CD4-positive, alpha-beta memory T cell (primary cell): ENCODE measurements at regions not wholly inside any gene's neighbourhood (a gene's known extent, or its start where the extent isn't known, plus 50 kb on each side); places are given as distances from the start of the nearest gene placed in this dataset.

Source experiments
- CTCF ChIA-PET: fragments of 350-600 bp; sonication (Branson Sonifier 250); formaldehyde crosslinking; loops from one replicate; lab custom pipeline; 2021; ENCODE audit warnings: inconsistent platforms; ENCODE audit not compliant: partially characterized antibody; lab: Charles Lee
- POLR2A ChIA-PET: fragments of 350-600 bp; sonication (Branson Sonifier 250); formaldehyde crosslinking; loops from one replicate; lab custom pipeline; 2021; ENCODE audit not compliant: partially characterized antibody; lab: Charles Lee
- DNase-seq, 5 donors: peaks; one replicate each; pipeline versions ENCODE4 v3.0.0 to v3.0.0-alpha.2; 2020 to 2022; ENCODE audit warnings: mixed read lengths in 1 of 5
- H3K27ac ChIP-seq: one replicate; pipeline ENCODE4 v1.7.0; 2013; ENCODE audit warnings: low read depth, low read length
- H3K27me3 ChIP-seq: 2 replicates; pipeline ENCODE4 v1.7.0; 2013; ENCODE audit warnings: mild to moderate bottlenecking, low read length, moderate library complexity; ENCODE audit not compliant: insufficient read depth
- H3K36me3 ChIP-seq: 2 replicates; pipeline ENCODE4 v1.7.0; 2013; ENCODE audit warnings: mild to moderate bottlenecking, low read length, moderate library complexity; ENCODE audit not compliant: insufficient read depth
- H3K4me1 ChIP-seq: 2 replicates; pipeline ENCODE4 v1.7.0; 2013; ENCODE audit warnings: mild to moderate bottlenecking, low read length, moderate library complexity; ENCODE audit not compliant: insufficient read depth
- H3K4me3 ChIP-seq, 2 donors: one replicate each; pipeline ENCODE4 v1.7.0; 2013; ENCODE audit warnings: low read length in 2 of 2, mild to moderate bottlenecking in 1 of 2
- H3K9me3 ChIP-seq, 2 donors: one replicate each; pipeline ENCODE4 v1.7.0; 2013; ENCODE audit warnings: low read length in 2 of 2, control low read depth in 1 of 2; ENCODE audit not compliant: control insufficient read depth in 1 of 2
- H3K27ac Mint-ChIP-seq, 7 donors: one replicate each; pipeline ENCODE4 v1.8.0; 2020 to 2021; ENCODE audit warnings: mixed read lengths in 7 of 7, mild to moderate bottlenecking in 6 of 7, inconsistent platforms in 3 of 7, moderate library complexity in 3 of 7
- H3K27me3 Mint-ChIP-seq, 2 donors: one replicate each; pipeline ENCODE4 v1.8.0; 2020 to 2021; ENCODE audit warnings: mixed read lengths in 2 of 2
- H3K36me3 Mint-ChIP-seq, 2 donors: one replicate each; pipeline ENCODE4 v1.8.0; 2020 to 2021; ENCODE audit warnings: mixed read lengths in 2 of 2, inconsistent platforms in 1 of 2, mild to moderate bottlenecking in 1 of 2
- H3K4me1 Mint-ChIP-seq, 4 donors: one replicate each; pipeline ENCODE4 v1.8.0; 2020 to 2021; ENCODE audit warnings: mixed read lengths in 4 of 4, mild to moderate bottlenecking in 1 of 4
- H3K4me3 Mint-ChIP-seq, 8 donors: one replicate each; pipeline ENCODE4 v1.8.0; 2020 to 2021; ENCODE audit warnings: mixed read lengths in 8 of 8, mild to moderate bottlenecking in 7 of 8, moderate library complexity in 6 of 8, inconsistent platforms in 3 of 8
- H3K9me3 Mint-ChIP-seq, 8 donors: one replicate each; pipeline ENCODE4 v1.8.0; 2020 to 2021; ENCODE audit warnings: mixed read lengths in 8 of 8, mild to moderate bottlenecking in 5 of 8, inconsistent platforms in 3 of 8, moderate library complexity in 1 of 8
- intact Hi-C: fragments of 100-400 bp; cut with micrococcal nuclease; formaldehyde crosslinking; loops from one replicate; pipeline ENCODE4 v1.15.1; 2023

- no peaks in the 10 kb centered on the region for H3K27me3 ChIP-seq
- POLR2A ChIA-PET, result no interaction called here
Measured at GRCh38 chr20:56808732-56809131, 179.6 kb downstream of the TFAP2C start.

GRCh38 chr20:56809668-56810067 lies 180.6 kb downstream of the TFAP2C start:
- ChIA-PET CTCF (no interaction called here), POLR2A (no interaction called here)
- Histone ChIP-seq H3K4me1 (no peaks in the 10 kb centered on the region), H3K4me3 (no peak overlapping the region), H3K27ac (no peak overlapping the region), H3K9me3 (no peaks in the 10 kb centered on the region), H3K27me3 (no peaks in the 10 kb centered on the region), H3K36me3 (no peaks in the 10 kb centered on the region)
- H3K27ac Mint-ChIP-seq, result no peak overlapping the region
- DNase-seq, result no peak
- H3K4me3 Mint-ChIP-seq, result no peak overlapping the region
- H3K4me1 Mint-ChIP-seq, result no peaks in the 10 kb centered on the region
- H3K9me3 Mint-ChIP-seq, result peaks cover 0 to 9% (median 3%) of the 10 kb centered on the region in 8 donors
- intact Hi-C loops, result no loop called here
- no peaks in the 10 kb centered on the region for H3K36me3 Mint-ChIP-seq
- H3K27me3 Mint-ChIP-seq, result peaks cover 8 to 10% of the 10 kb centered on the region in 2 donors

More at GRCh38 chr20:56808732-56809131, 179.6 kb downstream of the TFAP2C start:
- CTCF ChIA-PET, result no interaction called here
- no peak for DNase-seq
- H3K9me3 ChIP-seq, result no peaks in the 10 kb centered on the region
- H3K27ac ChIP-seq, result no peak overlapping the region
- Mint-ChIP-seq H3K4me3 (no peak overlapping the region), H3K27ac (no peak overlapping the region), H3K9me3 (peaks cover 0 to 5% (median 3%) of the 10 kb centered on the region in 8 donors), H3K36me3 (no peaks in the 10 kb centered on the region), H3K27me3 (peaks cover 6 to 10% of the 10 kb centered on the region in 2 donors), H3K4me1 (no peaks in the 10 kb centered on the region)
- H3K4me3 ChIP-seq, result no peak overlapping the region
- no peaks in the 10 kb centered on the region for H3K36me3 ChIP-seq
- H3K4me1 ChIP-seq, result no peaks in the 10 kb centered on the region
- intact Hi-C loops, result no loop called here

GRCh38 chr20:56810141-56810540 lies 181.0 kb downstream of the TFAP2C start:
- peaks cover 0 to 10% (median 3%) of the 10 kb centered on the region in 8 donors for H3K9me3 Mint-ChIP-seq
- no peaks in the 10 kb centered on the region for H3K36me3 ChIP-seq
- no peaks in the 10 kb centered on the region for H3K36me3 Mint-ChIP-seq
- H3K27me3 Mint-ChIP-seq, result peaks cover 9 to 10% of the 10 kb centered on the region in 2 donors
- intact Hi-C loops, result no loop called here
- H3K27me3 ChIP-seq, result no peaks in the 10 kb centered on the region
- no peak for DNase-seq
- H3K4me3 Mint-ChIP-seq, result no peak overlapping the region
- no peak overlapping the region for H3K27ac Mint-ChIP-seq
- H3K27ac ChIP-seq, result no peak overlapping the region
- no peaks in the 10 kb centered on the region for H3K9me3 ChIP-seq
- H3K4me1 Mint-ChIP-seq, result no peaks in the 10 kb centered on the region
- no peak overlapping the region for H3K4me3 ChIP-seq
- CTCF ChIA-PET, result no interaction called here
- POLR2A ChIA-PET, result no interaction called here
- no peaks in the 10 kb centered on the region for H3K4me1 ChIP-seq

- H3K36me3 ChIP-seq, result no peaks in the 10 kb centered on the region
- Mint-ChIP-seq H3K36me3 (no peaks in the 10 kb centered on the region), H3K27me3 (peaks cover 4 to 5% of the 10 kb centered on the region in 2 donors), H3K4me3 (no peak overlapping the region), H3K9me3 (peaks cover 0 to 34% (median 6%) of the 10 kb centered on the region in 8 donors), H3K27ac (no peak overlapping the region), H3K4me1 (no peaks in the 10 kb centered on the region)
- H3K27me3 ChIP-seq, result no peaks in the 10 kb centered on the region
- ChIA-PET POLR2A (no interaction called here), CTCF (no interaction called here)
- no peak overlapping the region for H3K27ac ChIP-seq
- no peaks in the 10 kb centered on the region for H3K4me1 ChIP-seq
- intact Hi-C loops, result no loop called here
- no peaks in the 10 kb centered on the region for H3K9me3 ChIP-seq
- H3K4me3 ChIP-seq, result no peak overlapping the region
- no peak for DNase-seq
Measured at GRCh38 chr20:56815796-56816195, 186.7 kb downstream of the TFAP2C start.

GRCh38 chr20:56816349-56816748 lies 187.2 kb downstream of the TFAP2C start:
- DNase-seq, result no peak
- Histone ChIP-seq H3K27ac (no peak overlapping the region), H3K36me3 (no peaks in the 10 kb centered on the region), H3K9me3 (no peaks in the 10 kb centered on the region), H3K4me3 (no peak overlapping the region), H3K4me1 (no peaks in the 10 kb centered on the region), H3K27me3 (no peaks in the 10 kb centered on the region)
- Mint-ChIP-seq H3K36me3 (no peaks in the 10 kb centered on the region), H3K9me3 (peaks cover 0 to 31% (median 6%) of the 10 kb centered on the region in 8 donors), H3K4me1 (no peaks in the 10 kb centered on the region), H3K27me3 (peaks cover 6 to 10% of the 10 kb centered on the region in 2 donors), H3K4me3 (no peak overlapping the region), H3K27ac (no peak overlapping the region)
- CTCF ChIA-PET, result no interaction called here
- POLR2A ChIA-PET, result no interaction called here
- intact Hi-C loops, result no loop called here

GRCh38 chr20:56817780-56818675 lies 188.9 kb downstream of the TFAP2C start:
- Histone ChIP-seq H3K4me1 (no peaks in the 10 kb centered on the region), H3K9me3 (no peaks in the 10 kb centered on the region), H3K36me3 (no peaks in the 10 kb centered on the region), H3K27me3 (no peaks in the 10 kb centered on the region), H3K4me3 (no peak overlapping the region), H3K27ac (no peak overlapping the region)
- intact Hi-C loops, result no loop called here
- DNase-seq, result no peak
- H3K9me3 Mint-ChIP-seq, result peaks cover 0 to 29% (median 6%) of the 10 kb centered on the region in 8 donors
- CTCF ChIA-PET, result no interaction called here
- H3K27ac Mint-ChIP-seq, result no peak overlapping the region
- POLR2A ChIA-PET, result no interaction called here
- no peak overlapping the region for H3K4me3 Mint-ChIP-seq
- peaks cover 6 to 10% of the 10 kb centered on the region in 2 donors for H3K27me3 Mint-ChIP-seq
- no peaks in the 10 kb centered on the region for H3K36me3 Mint-ChIP-seq
- H3K4me1 Mint-ChIP-seq, result no peaks in the 10 kb centered on the region

GRCh38 chr20:56820984-56821383 lies 191.9 kb downstream of the TFAP2C start:
- Histone ChIP-seq H3K27me3 (no peaks in the 10 kb centered on the region), H3K36me3 (no peaks in the 10 kb centered on the region), H3K27ac (no peak overlapping the region), H3K4me3 (no peak overlapping the region), H3K9me3 (no peaks in the 10 kb centered on the region), H3K4me1 (no peaks in the 10 kb centered on the region)
- ChIA-PET CTCF (no interaction called here), POLR2A (no interaction called here)
- no peak for DNase-seq
- Mint-ChIP-seq H3K4me1 (no peaks in the 10 kb centered on the region), H3K27ac (no peak overlapping the region), H3K4me3 (no peak overlapping the region), H3K27me3 (peaks cover 6 to 8% of the 10 kb centered on the region in 2 donors), H3K9me3 (peaks cover 0 to 24% (median 6%) of the 10 kb centered on the region in 8 donors), H3K36me3 (no peaks in the 10 kb centered on the region)
- intact Hi-C loops, result no loop called here
